ENCODE measurements at regions not wholly inside any gene's neighbourhood (a gene's known extent, or its start where the extent isn't known, plus 50 kb on each side); places are given as distances from the start of the nearest gene placed in this dataset.

DNA sequence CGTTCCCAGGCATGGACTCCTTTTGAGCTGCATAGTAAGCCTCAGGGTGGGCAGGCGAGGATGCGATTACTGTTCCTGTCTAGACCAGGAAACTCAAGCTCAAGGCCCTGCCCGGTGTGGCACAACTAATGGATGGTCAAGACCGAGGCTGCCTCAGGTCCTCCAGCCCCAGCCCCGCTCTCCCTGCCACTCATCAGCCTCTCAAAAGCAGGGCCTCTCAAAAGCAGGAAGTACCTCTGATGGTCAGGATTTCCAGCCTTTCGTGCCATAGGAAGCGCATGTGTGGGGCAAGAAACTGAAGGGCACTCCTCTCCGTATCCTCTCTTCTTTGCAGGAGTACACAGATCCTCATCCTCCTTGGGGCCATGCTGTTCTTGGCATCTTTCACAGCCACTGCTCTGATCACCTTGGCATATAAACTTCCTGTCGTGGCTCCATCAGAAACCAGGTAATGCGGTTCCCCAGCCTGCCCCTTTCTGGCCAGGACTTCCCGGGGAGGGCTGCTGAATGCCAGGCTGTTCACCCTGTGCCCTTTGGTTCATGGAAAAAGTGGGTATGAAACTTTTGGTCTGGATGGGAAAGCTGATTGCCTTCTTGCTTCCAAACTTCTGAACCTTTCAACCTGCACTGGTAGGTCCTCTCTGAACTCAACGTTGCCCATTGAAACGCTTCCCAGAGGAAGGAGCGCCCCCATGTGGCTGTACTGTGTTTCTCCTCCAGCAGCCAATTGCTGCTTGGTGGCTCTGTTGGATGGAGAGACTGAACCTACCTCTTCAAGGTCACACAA is 82.8 kb upstream of the SEC11C start:
- Histone ChIP-seq H3K4me3 (no peak overlapping the region), H3K9me3 (no peaks in the 10 kb centered on the region), H3K36me3 (no peaks in the 10 kb centered on the region), H3K4me1 (peaks cover 0 to 24% of the 10 kb centered on the region in 2 donors), H3K27me3 (no peaks in the 10 kb centered on the region), H3K27ac (no peak overlapping the region)
- TF ChIP-seq, protein P1, sequence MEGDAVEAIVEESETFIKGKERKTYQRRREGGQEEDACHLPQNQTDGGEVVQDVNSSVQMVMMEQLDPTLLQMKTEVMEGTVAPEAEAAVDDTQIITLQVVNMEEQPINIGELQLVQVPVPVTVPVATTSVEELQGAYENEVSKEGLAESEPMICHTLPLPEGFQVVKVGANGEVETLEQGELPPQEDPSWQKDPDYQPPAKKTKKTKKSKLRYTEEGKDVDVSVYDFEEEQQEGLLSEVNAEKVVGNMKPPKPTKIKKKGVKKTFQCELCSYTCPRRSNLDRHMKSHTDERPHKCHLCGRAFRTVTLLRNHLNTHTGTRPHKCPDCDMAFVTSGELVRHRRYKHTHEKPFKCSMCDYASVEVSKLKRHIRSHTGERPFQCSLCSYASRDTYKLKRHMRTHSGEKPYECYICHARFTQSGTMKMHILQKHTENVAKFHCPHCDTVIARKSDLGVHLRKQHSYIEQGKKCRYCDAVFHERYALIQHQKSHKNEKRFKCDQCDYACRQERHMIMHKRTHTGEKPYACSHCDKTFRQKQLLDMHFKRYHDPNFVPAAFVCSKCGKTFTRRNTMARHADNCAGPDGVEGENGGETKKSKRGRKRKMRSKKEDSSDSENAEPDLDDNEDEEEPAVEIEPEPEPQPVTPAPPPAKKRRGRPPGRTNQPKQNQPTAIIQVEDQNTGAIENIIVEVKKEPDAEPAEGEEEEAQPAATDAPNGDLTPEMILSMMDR (IDR thresholded peaks at IDR 0.05) = peak; percentile 85 to 92
- DNase-seq (ENCODE audit: low spot score) = peak; percentile 72

DNA sequence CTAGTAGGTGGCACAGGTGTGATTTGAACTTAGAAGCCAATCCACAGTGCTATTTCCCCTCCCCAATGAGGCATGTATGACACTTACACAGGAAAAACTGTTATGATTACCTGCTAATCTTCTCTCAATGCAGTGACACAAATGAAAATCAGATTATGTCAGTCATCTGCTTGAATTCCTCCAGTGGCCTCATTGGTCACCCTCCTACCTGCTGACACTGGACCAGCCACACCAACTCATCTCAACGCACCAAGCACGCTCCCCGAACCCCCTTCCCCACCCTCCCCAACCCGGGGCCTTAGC is 82.2 kb upstream of the SEC11C start:
- no peak overlapping the region for H3K4me3 ChIP-seq
- DNase-seq (ENCODE audit: low spot score) = no peak
- peaks cover 0 to 19% of the 10 kb centered on the region in 2 donors for H3K4me1 ChIP-seq
- H3K27ac ChIP-seq = no peak overlapping the region
- H3K27me3 ChIP-seq = no peaks in the 10 kb centered on the region
- TF ChIP-seq, protein P1 (IDR thresholded peaks at IDR 0.05) = peak; percentile 6 to 9
- H3K36me3 ChIP-seq = no peaks in the 10 kb centered on the region
- no peaks in the 10 kb centered on the region for H3K9me3 ChIP-seq

DNA sequence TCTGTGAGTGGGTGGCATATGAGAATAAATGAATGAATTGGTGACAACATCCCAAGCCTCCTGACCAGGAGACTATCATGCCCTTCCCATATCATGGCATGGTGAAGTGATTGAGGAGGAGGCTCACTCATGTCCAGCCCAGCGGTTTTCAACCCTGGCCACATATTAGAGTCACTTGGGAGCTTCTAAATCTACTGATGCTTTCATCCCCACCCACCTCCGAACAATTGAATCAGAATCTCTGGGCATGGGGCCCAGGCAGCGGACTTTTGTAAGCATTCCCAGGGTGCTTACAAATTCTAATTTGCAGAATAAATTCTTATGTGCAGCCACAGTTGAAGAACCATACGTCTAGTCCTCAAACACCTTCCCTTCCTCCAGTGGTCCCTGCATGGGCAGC is 81.7 kb upstream of the SEC11C start:
- H3K27ac ChIP-seq = no peak overlapping the region
- no peaks in the 10 kb centered on the region for H3K9me3 ChIP-seq
- H3K27me3 ChIP-seq = no peaks in the 10 kb centered on the region
- H3K4me3 ChIP-seq = no peak overlapping the region
- DNase-seq (ENCODE audit: low spot score) = no peak
- H3K36me3 ChIP-seq = no peaks in the 10 kb centered on the region
- TF ChIP-seq, protein P1 (IDR thresholded peaks at IDR 0.05) = no peak
- peaks cover 0 to 18% of the 10 kb centered on the region in 2 donors for H3K4me1 ChIP-seq

DNA sequence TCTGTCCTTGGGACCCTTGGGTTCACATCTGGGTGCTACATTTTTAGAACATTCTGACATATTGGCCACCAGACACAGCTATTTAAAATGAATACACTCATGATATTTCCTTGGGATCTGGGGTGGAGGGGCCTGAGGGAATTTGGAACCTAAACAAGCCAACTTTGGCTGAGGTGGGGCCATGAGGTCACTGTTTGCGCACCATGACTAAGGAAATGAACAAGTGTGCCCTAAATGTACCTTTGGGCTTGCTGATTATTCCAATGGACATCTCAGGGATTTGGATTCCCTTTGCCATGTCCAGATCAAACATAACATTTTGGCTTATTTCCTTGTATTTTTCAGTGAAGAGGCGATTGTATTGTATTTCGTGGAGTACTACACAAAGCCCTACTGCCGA is 80.5 kb upstream of the SEC11C start:
- no peaks in the 10 kb centered on the region for H3K9me3 ChIP-seq
- TF ChIP-seq, protein P1 (IDR thresholded peaks at IDR 0.05) = no peak
- DNase-seq (ENCODE audit: low spot score) = no peak
- H3K4me3 ChIP-seq = no peak overlapping the region
- H3K27me3 ChIP-seq = no peaks in the 10 kb centered on the region
- H3K4me1 ChIP-seq = peaks cover 0 to 27% of the 10 kb centered on the region in 2 donors
- no peak overlapping the region for H3K27ac ChIP-seq
- H3K36me3 ChIP-seq = no peaks in the 10 kb centered on the region

DNA sequence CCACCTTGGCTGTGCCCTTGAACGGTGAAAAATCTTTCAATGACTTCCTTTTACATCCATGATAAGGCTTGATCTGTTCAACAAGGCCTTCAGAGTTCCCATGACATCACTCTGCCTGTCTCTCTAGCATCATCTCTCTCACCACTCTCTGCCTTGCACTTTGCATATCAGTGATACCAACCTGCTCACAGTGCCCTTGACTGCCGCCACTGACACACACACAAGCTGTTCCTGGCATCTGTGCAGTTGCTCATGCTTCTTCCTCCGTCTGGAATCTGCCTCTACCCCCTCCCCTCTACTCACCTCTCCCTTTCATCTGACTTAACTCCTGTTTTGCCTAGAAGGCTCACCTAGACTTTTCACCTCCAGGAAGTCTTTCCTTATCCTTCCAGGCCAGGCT is 79.1 kb upstream of the SEC11C start:
- TF ChIP-seq, protein P1 (IDR thresholded peaks at IDR 0.05) = no peak
- Histone ChIP-seq H3K9me3 (no peaks in the 10 kb centered on the region), H3K27me3 (no peaks in the 10 kb centered on the region), H3K4me1 (peaks cover 0 to 22% of the 10 kb centered on the region in 2 donors), H3K27ac (peak overlapping the region; percentile 63 to 87), H3K4me3 (no peak overlapping the region), H3K36me3 (no peaks in the 10 kb centered on the region)
- DNase-seq (ENCODE audit: low spot score) = no peak

Data from right atrium auricular region (tissue), 2 donors.